ENCODE measurements at regions not wholly inside any gene's neighbourhood (a gene's known extent, or its start where the extent isn't known, plus 50 kb on each side); places are given as distances from the start of the nearest gene placed in this dataset.
"Not testable (repeated sequence)": the region's sequence is repeated elsewhere in the genome, so short reads cannot be mapped to it uniquely, and the experiment has no call there.

GRCh38 chr12:105588106-105588505 is 257.6 kb downstream of the C12orf75 start:
- Histone ChIP-seq H3K27me3 (ENCODE audit: control insufficient read depth in 3 of 3, insufficient read depth in 3 of 3, low read length in 3 of 3) (no peaks in the 10 kb centered on the region), H3K4me1 (ENCODE audit: control insufficient read depth in 3 of 3, insufficient read depth in 3 of 3, low read length in 3 of 3) (no peaks in the 10 kb centered on the region), H3K27ac (ENCODE audit: low read depth, low read length) (no peak overlapping the region), H3K9ac (ENCODE audit: low read depth in 1 of 3, low read length in 3 of 3) (no peak overlapping the region), H3K4me3 (ENCODE audit: low read length in 3 of 3) (no peak overlapping the region), H3K9me3 (ENCODE audit: control insufficient read depth in 3 of 3, low read length in 3 of 3) (no peaks in the 10 kb centered on the region), H3K36me3 (ENCODE audit: control insufficient read depth in 3 of 3, insufficient read depth in 3 of 3, low read length in 3 of 3) (no peaks in the 10 kb centered on the region)

GRCh38 chr12:105590571-105590970 is 260.1 kb downstream of the C12orf75 start:
- H3K27me3 ChIP-seq (ENCODE audit: control insufficient read depth in 3 of 3, insufficient read depth in 3 of 3, low read length in 3 of 3), result no peaks in the 10 kb centered on the region
- no peaks in the 10 kb centered on the region for H3K9me3 ChIP-seq (ENCODE audit: control insufficient read depth in 3 of 3, low read length in 3 of 3)
- no peak overlapping the region for H3K9ac ChIP-seq (ENCODE audit: low read depth in 1 of 3, low read length in 3 of 3)
- no peak overlapping the region for H3K4me3 ChIP-seq (ENCODE audit: low read length in 3 of 3)
- H3K4me1 ChIP-seq (ENCODE audit: control insufficient read depth in 3 of 3, insufficient read depth in 3 of 3, low read length in 3 of 3), result no peaks in the 10 kb centered on the region
- H3K36me3 ChIP-seq (ENCODE audit: control insufficient read depth in 3 of 3, insufficient read depth in 3 of 3, low read length in 3 of 3), result no peaks in the 10 kb centered on the region
- H3K27ac ChIP-seq (ENCODE audit: low read depth, low read length), result no peak overlapping the region

- no peak overlapping the region for H3K4me3 ChIP-seq (ENCODE audit: low read length in 3 of 3)
These were observed 264.9 kb downstream of the C12orf75 start for GRCh38 chr12:105595440-105595839.

GRCh38 chr12:105596731-105597130 is 266.2 kb downstream of the C12orf75 start:
- Histone ChIP-seq H3K4me3 (ENCODE audit: low read length in 3 of 3) (no peak overlapping the region), H3K9me3 (ENCODE audit: control insufficient read depth in 3 of 3, low read length in 3 of 3) (no peaks in the 10 kb centered on the region), H3K36me3 (ENCODE audit: control insufficient read depth in 3 of 3, insufficient read depth in 3 of 3, low read length in 3 of 3) (no peaks in the 10 kb centered on the region), H3K27me3 (ENCODE audit: control insufficient read depth in 3 of 3, insufficient read depth in 3 of 3, low read length in 3 of 3) (no peaks in the 10 kb centered on the region), H3K4me1 (ENCODE audit: control insufficient read depth in 3 of 3, insufficient read depth in 3 of 3, low read length in 3 of 3) (no peaks in the 10 kb centered on the region), H3K27ac (ENCODE audit: low read depth, low read length) (no peak overlapping the region), H3K9ac (ENCODE audit: low read depth in 1 of 3, low read length in 3 of 3) (no peak overlapping the region)

More at GRCh38 chr12:105595440-105595839, 264.9 kb downstream of the C12orf75 start:
- Histone ChIP-seq H3K9ac (ENCODE audit: low read depth in 1 of 3, low read length in 3 of 3) (no peak overlapping the region), H3K36me3 (ENCODE audit: control insufficient read depth in 3 of 3, insufficient read depth in 3 of 3, low read length in 3 of 3) (no peaks in the 10 kb centered on the region), H3K27ac (ENCODE audit: low read depth, low read length) (no peak overlapping the region), H3K4me1 (ENCODE audit: control insufficient read depth in 3 of 3, insufficient read depth in 3 of 3, low read length in 3 of 3) (no peaks in the 10 kb centered on the region), H3K9me3 (ENCODE audit: control insufficient read depth in 3 of 3, low read length in 3 of 3) (no peaks in the 10 kb centered on the region), H3K27me3 (ENCODE audit: control insufficient read depth in 3 of 3, insufficient read depth in 3 of 3, low read length in 3 of 3) (no peaks in the 10 kb centered on the region)

GRCh38 chr12:105598031-105598430 is 267.5 kb downstream of the C12orf75 start:
- Histone ChIP-seq H3K27me3 (ENCODE audit: control insufficient read depth in 3 of 3, insufficient read depth in 3 of 3, low read length in 3 of 3) (no peaks in the 10 kb centered on the region), H3K9me3 (ENCODE audit: control insufficient read depth in 3 of 3, low read length in 3 of 3) (no peaks in the 10 kb centered on the region), H3K36me3 (ENCODE audit: control insufficient read depth in 3 of 3, insufficient read depth in 3 of 3, low read length in 3 of 3) (no peaks in the 10 kb centered on the region), H3K4me1 (ENCODE audit: control insufficient read depth in 3 of 3, insufficient read depth in 3 of 3, low read length in 3 of 3) (no peaks in the 10 kb centered on the region), H3K4me3 (ENCODE audit: low read length in 3 of 3) (no peak overlapping the region), H3K9ac (ENCODE audit: low read depth in 1 of 3, low read length in 3 of 3) (no peak overlapping the region), H3K27ac (ENCODE audit: low read depth, low read length) (no peak overlapping the region)

GRCh38 chr12:105600911-105601545 is 270.5 kb downstream of the C12orf75 start:
- H3K9me3 ChIP-seq (ENCODE audit: control insufficient read depth in 3 of 3, low read length in 3 of 3), result no peaks in the 10 kb centered on the region
- H3K4me3 ChIP-seq (ENCODE audit: low read length in 3 of 3), result no peak overlapping the region
- no peaks in the 10 kb centered on the region for H3K4me1 ChIP-seq (ENCODE audit: control insufficient read depth in 3 of 3, insufficient read depth in 3 of 3, low read length in 3 of 3)
- no peaks in the 10 kb centered on the region for H3K36me3 ChIP-seq (ENCODE audit: control insufficient read depth in 3 of 3, insufficient read depth in 3 of 3, low read length in 3 of 3)
- no peak overlapping the region for H3K9ac ChIP-seq (ENCODE audit: low read depth in 1 of 3, low read length in 3 of 3)
- H3K27ac ChIP-seq (ENCODE audit: low read depth, low read length), result no peak overlapping the region
- H3K27me3 ChIP-seq (ENCODE audit: control insufficient read depth in 3 of 3, insufficient read depth in 3 of 3, low read length in 3 of 3), result no peaks in the 10 kb centered on the region

- H3K27me3 ChIP-seq (ENCODE audit: control insufficient read depth in 3 of 3, insufficient read depth in 3 of 3, low read length in 3 of 3); H3K4me3 ChIP-seq (ENCODE audit: low read length in 3 of 3); H3K9me3 ChIP-seq (ENCODE audit: control insufficient read depth in 3 of 3, low read length in 3 of 3); H3K36me3 ChIP-seq (ENCODE audit: control insufficient read depth in 3 of 3, insufficient read depth in 3 of 3, low read length in 3 of 3); H3K4me1 ChIP-seq (ENCODE audit: control insufficient read depth in 3 of 3, insufficient read depth in 3 of 3, low read length in 3 of 3); H3K27ac ChIP-seq (ENCODE audit: low read depth, low read length); H3K9ac ChIP-seq (ENCODE audit: low read depth in 1 of 3, low read length in 3 of 3): not testable (repeated sequence)
These were observed 271.8 kb downstream of the C12orf75 start for GRCh38 chr12:105602312-105602711.

GRCh38 chr12:105604281-105604680 is 273.8 kb downstream of the C12orf75 start:
- H3K4me1 ChIP-seq (ENCODE audit: control insufficient read depth in 3 of 3, insufficient read depth in 3 of 3, low read length in 3 of 3); H3K36me3 ChIP-seq (ENCODE audit: control insufficient read depth in 3 of 3, insufficient read depth in 3 of 3, low read length in 3 of 3); H3K9ac ChIP-seq (ENCODE audit: low read depth in 1 of 3, low read length in 3 of 3); H3K4me3 ChIP-seq (ENCODE audit: low read length in 3 of 3); H3K27ac ChIP-seq (ENCODE audit: low read depth, low read length); H3K9me3 ChIP-seq (ENCODE audit: control insufficient read depth in 3 of 3, low read length in 3 of 3); H3K27me3 ChIP-seq (ENCODE audit: control insufficient read depth in 3 of 3, insufficient read depth in 3 of 3, low read length in 3 of 3): not testable (repeated sequence)

GRCh38 chr12:105606613-105607012 is 276.1 kb downstream of the C12orf75 start:
- H3K27me3 ChIP-seq (ENCODE audit: control insufficient read depth in 3 of 3, insufficient read depth in 3 of 3, low read length in 3 of 3); H3K27ac ChIP-seq (ENCODE audit: low read depth, low read length); H3K9ac ChIP-seq (ENCODE audit: low read depth in 1 of 3, low read length in 3 of 3); H3K4me3 ChIP-seq (ENCODE audit: low read length in 3 of 3); H3K4me1 ChIP-seq (ENCODE audit: control insufficient read depth in 3 of 3, insufficient read depth in 3 of 3, low read length in 3 of 3); H3K9me3 ChIP-seq (ENCODE audit: control insufficient read depth in 3 of 3, low read length in 3 of 3); H3K36me3 ChIP-seq (ENCODE audit: control insufficient read depth in 3 of 3, insufficient read depth in 3 of 3, low read length in 3 of 3): not testable (repeated sequence)

GRCh38 chr12:105609001-105609400 is 278.5 kb downstream of the C12orf75 start:
- H3K4me3 ChIP-seq (ENCODE audit: low read length in 3 of 3); H3K27ac ChIP-seq (ENCODE audit: low read depth, low read length); H3K27me3 ChIP-seq (ENCODE audit: control insufficient read depth in 3 of 3, insufficient read depth in 3 of 3, low read length in 3 of 3); H3K36me3 ChIP-seq (ENCODE audit: control insufficient read depth in 3 of 3, insufficient read depth in 3 of 3, low read length in 3 of 3); H3K4me1 ChIP-seq (ENCODE audit: control insufficient read depth in 3 of 3, insufficient read depth in 3 of 3, low read length in 3 of 3); H3K9me3 ChIP-seq (ENCODE audit: control insufficient read depth in 3 of 3, low read length in 3 of 3); H3K9ac ChIP-seq (ENCODE audit: low read depth in 1 of 3, low read length in 3 of 3): not testable (repeated sequence)

- Histone ChIP-seq H3K27me3 (ENCODE audit: control insufficient read depth in 3 of 3, insufficient read depth in 3 of 3, low read length in 3 of 3) (no peaks in the 10 kb centered on the region), H3K9me3 (ENCODE audit: control insufficient read depth in 3 of 3, low read length in 3 of 3) (no peaks in the 10 kb centered on the region), H3K27ac (ENCODE audit: low read depth, low read length) (no peak overlapping the region), H3K36me3 (ENCODE audit: control insufficient read depth in 3 of 3, insufficient read depth in 3 of 3, low read length in 3 of 3) (no peaks in the 10 kb centered on the region), H3K4me1 (ENCODE audit: control insufficient read depth in 3 of 3, insufficient read depth in 3 of 3, low read length in 3 of 3) (peaks cover 0 to 3% (median 0%) of the 10 kb centered on the region in 3 donors), H3K9ac (ENCODE audit: low read depth in 1 of 3, low read length in 3 of 3) (no peak overlapping the region), H3K4me3 (ENCODE audit: low read length in 3 of 3) (no peak overlapping the region)
These were observed 280.0 kb downstream of the C12orf75 start for GRCh38 chr12:105610459-105610858.
